A549 (cell line): ENCODE measurements at regions not wholly inside any gene's neighbourhood (a gene's known extent, or its start where the extent isn't known, plus 50 kb on each side); places are given as distances from the start of the nearest gene placed in this dataset.

Experiments used
- ATAC-seq, 2 experiments: fragments of 200-7000 bp in 1 of 2; fragments of >200 bp in 1 of 2; cut with Nextera tagmentation in 1 of 2; cut with Tn5 transposase in 1 of 2; 3 replicates each; pipeline versions ENCODE4 v1.8.0 to v1.9.1; 2018 to 2020; ENCODE audit warnings: mild to moderate bottlenecking in 1 of 2, moderate library complexity in 1 of 2
- CTCF ChIA-PET: fragments of 300-600 bp; sonication (Branson Sonifier 250); formaldehyde crosslinking; extraction: SDS; loops from one replicate; lab custom pipeline; 2021; ENCODE audit warnings: antibody characterized with exemption, inconsistent platforms; lab: Yijun Ruan, JAX
- POLR2A ChIA-PET: fragments of 350-600 bp; formaldehyde crosslinking; extraction: SDS; loops from one replicate; lab custom pipeline; 2021; ENCODE audit warnings: antibody characterized with exemption, inconsistent platforms; lab: Yijun Ruan, JAX
- DNase-seq, 2 experiments: peaks; one replicate each; pipeline versions ENCODE4 v3.0.0 to v3.0.0-alpha.2; 2011 to 2016; ENCODE audit warnings: low read depth in 1 of 2, low spot score in 1 of 2
- FAIRE-seq: peaks from 2 replicates; lab custom pipeline; 2011; peaks lifted over from hg19 to GRCh38; lab: Jason Lieb, UNC
- H3K27ac ChIP-seq, 2 experiments: fragments of >200 bp; sonication (Bioruptor Twin); formaldehyde crosslinking; 3 replicates each; pipeline ENCODE4 v1.5.1; 2016 to 2017
- H3K4me1 ChIP-seq: fragments of >200 bp; sonication (Bioruptor Twin); formaldehyde crosslinking; 3 replicates; pipeline ENCODE4 v1.6.1; 2016
- H3K4me2 ChIP-seq: fragments of >200 bp; sonication (Bioruptor Twin); formaldehyde crosslinking; 3 replicates; pipeline ENCODE4 v1.6.1; 2016
- H3K4me3 ChIP-seq: fragments of >200 bp; sonication (Bioruptor Twin); formaldehyde crosslinking; 3 replicates; pipeline ENCODE4 v1.5.1; 2016
- H3K9me3 ChIP-seq: fragments of >200 bp; sonication (Bioruptor Twin); formaldehyde crosslinking; 3 replicates; pipeline ENCODE4 v1.6.1; 2016
- CTCF ChIP-seq: fragments of >200 bp; sonication (Bioruptor Twin); formaldehyde crosslinking; IDR thresholded peaks from 3 replicates; pipeline ENCODE4 v1.5.1; 2016
- EHF ChIP-seq: fragments of 250-450 bp; sonication (Bioruptor Pico); IDR thresholded peaks from 2 replicates; pipeline ENCODE4 v1.5.0; 2020; ENCODE audit warnings: mild to moderate bottlenecking
- EHMT2 ChIP-seq: fragments of 200-600 bp; sonication (generic); IDR thresholded peaks from 2 replicates; pipeline ENCODE4 v1.6.1; 2016; ENCODE audit warnings: antibody characterized with exemption, low read depth, mild to moderate bottlenecking, moderate library complexity
- HEYL ChIP-seq: fragments of 250-450 bp; sonication (Bioruptor Pico); IDR thresholded peaks from 2 replicates; pipeline ENCODE4 v1.8.0; 2021; ENCODE audit warnings: mild to moderate bottlenecking, moderate library complexity
- HOXA7 ChIP-seq: fragments of 250-450 bp; sonication (Bioruptor Pico); IDR thresholded peaks from 2 replicates; pipeline ENCODE4 v1.5.0; 2020; ENCODE audit warnings: mild to moderate bottlenecking, moderate library complexity
- HOXB5 ChIP-seq: fragments of 250-450 bp; sonication (Bioruptor Pico); IDR thresholded peaks from 2 replicates; pipeline ENCODE4 v1.5.0; 2020; ENCODE audit warnings: mild to moderate bottlenecking, moderate library complexity
- JUNB ChIP-seq: fragments of >200 bp; sonication (Bioruptor Twin); formaldehyde crosslinking; IDR thresholded peaks from 2 replicates; pipeline ENCODE4 v1.6.1; 2016
- KDM5A ChIP-seq: fragments of 200-600 bp; sonication (generic); IDR thresholded peaks from 2 replicates; pipeline ENCODE4 v1.6.1; 2016; ENCODE audit warnings: antibody characterized with exemption, mild to moderate bottlenecking
- MYC ChIP-seq: IDR thresholded peaks from 2 replicates; pipeline ENCODE4 v1.6.1; 2012; ENCODE audit warnings: mild to moderate bottlenecking, inconsistent platforms, low read length, improper control_type of control experiment, borderline replicate concordance
- PHF8 ChIP-seq: fragments of 200-600 bp; sonication (generic); IDR thresholded peaks from 2 replicates; pipeline ENCODE4 v1.6.1; 2016; ENCODE audit warnings: low read depth, mild to moderate bottlenecking, antibody characterized with exemption, moderate library complexity, borderline replicate concordance
- RCOR1 ChIP-seq: fragments of 150-350 bp; IDR thresholded peaks from 2 replicates; pipeline ENCODE4 v1.6.1; 2014; ENCODE audit warnings: antibody characterized with exemption, low read length, low read depth
- RFX5 ChIP-seq: fragments of 450-650 bp; IDR thresholded peaks from 2 replicates; pipeline ENCODE4 v1.7.1; 2014; ENCODE audit warnings: antibody characterized with exemption, mild to moderate bottlenecking, moderate library complexity
- TP53 ChIP-seq: fragments of 250-450 bp; sonication (Bioruptor Pico); IDR thresholded peaks from 2 replicates; pipeline ENCODE4 v1.5.0; 2021; ENCODE audit warnings: mild to moderate bottlenecking, moderate library complexity
- ZSCAN20 ChIP-seq: fragments of 250-450 bp; sonication (Bioruptor Pico); IDR thresholded peaks from 2 replicates; pipeline ENCODE4 v1.8.0; 2022; ENCODE audit warnings: mild to moderate bottlenecking, moderate library complexity
- WGBS: methylation state at CpG from one replicate; pipeline ENCODE4 v1.1.6; 2017; ENCODE audit errors: missing lambda C conversion rate; 5-methylcytosine and 5-hydroxymethylcytosine counted together
- TF ChIP-seq, protein P1 (sequence below): fragments of 450-650 bp; IDR thresholded peaks from 2 replicates; pipeline ENCODE4 v1.6.1; 2014; ENCODE audit warnings: antibody characterized with exemption
- TF ChIP-seq, protein P2 (sequence below): fragments of 250-450 bp; sonication (Bioruptor Pico); IDR thresholded peaks from 2 replicates; pipeline ENCODE4 v1.5.0; 2021; ENCODE audit warnings: mild to moderate bottlenecking, moderate library complexity, borderline replicate concordance
- TF ChIP-seq, protein P3 (sequence below): IDR thresholded peaks from 2 replicates; pipeline ENCODE4 v1.6.1; 2012; ENCODE audit warnings: low read depth, borderline replicate concordance

GRCh38 chr13:50303963-50304721, 288.9 kb downstream of the KCNRG start:
- no peaks in the 10 kb centered on the region for H3K9me3 ChIP-seq
- WGBS = 73% methylated on average over 5 of the region's 5 CpGs
- H3K4me2 ChIP-seq = no peak overlapping the region
- H3K27ac ChIP-seq = no peak overlapping the region
- DNase-seq (no peak), ATAC-seq (no peak), FAIRE-seq (no peak)
- H3K4me3 ChIP-seq = no peak overlapping the region
- CTCF ChIA-PET = no interaction called here
- H3K4me1 ChIP-seq = no peaks in the 10 kb centered on the region
- POLR2A ChIA-PET = no interaction called here
- TF ChIP-seq HOXB5 (CRISPR knock-in tag) = no peak

- FAIRE-seq (no peak), DNase-seq (no peak), ATAC-seq (no peak)
- no peak for TF ChIP-seq EHF (CRISPR knock-in tag)
- TF ChIP-seq, protein P1, sequence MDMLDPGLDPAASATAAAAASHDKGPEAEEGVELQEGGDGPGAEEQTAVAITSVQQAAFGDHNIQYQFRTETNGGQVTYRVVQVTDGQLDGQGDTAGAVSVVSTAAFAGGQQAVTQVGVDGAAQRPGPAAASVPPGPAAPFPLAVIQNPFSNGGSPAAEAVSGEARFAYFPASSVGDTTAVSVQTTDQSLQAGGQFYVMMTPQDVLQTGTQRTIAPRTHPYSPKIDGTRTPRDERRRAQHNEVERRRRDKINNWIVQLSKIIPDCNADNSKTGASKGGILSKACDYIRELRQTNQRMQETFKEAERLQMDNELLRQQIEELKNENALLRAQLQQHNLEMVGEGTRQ = no peak
- TF ChIP-seq TP53 (CRISPR knock-in tag) = no peak
- no peak for TF ChIP-seq ZSCAN20 (CRISPR knock-in tag)
- no peak for TF ChIP-seq PHF8
- no peak for TF ChIP-seq JUNB
- no peak for TF ChIP-seq CTCF
- TF ChIP-seq RFX5 = no peak
- TF ChIP-seq HEYL (CRISPR knock-in tag) = no peak
- ChIA-PET CTCF (no interaction called here), POLR2A (no interaction called here)
- Histone ChIP-seq H3K4me3 (no peak overlapping the region), H3K9me3 (no peaks in the 10 kb centered on the region), H3K4me2 (no peak overlapping the region), H3K4me1 (no peaks in the 10 kb centered on the region), H3K27ac (no peak overlapping the region)
- 85% methylated on average over 4 of the region's 4 CpGs for WGBS
These were observed 290.9 kb downstream of the KCNRG start for GRCh38 chr13:50306156-50306555.

DNA sequence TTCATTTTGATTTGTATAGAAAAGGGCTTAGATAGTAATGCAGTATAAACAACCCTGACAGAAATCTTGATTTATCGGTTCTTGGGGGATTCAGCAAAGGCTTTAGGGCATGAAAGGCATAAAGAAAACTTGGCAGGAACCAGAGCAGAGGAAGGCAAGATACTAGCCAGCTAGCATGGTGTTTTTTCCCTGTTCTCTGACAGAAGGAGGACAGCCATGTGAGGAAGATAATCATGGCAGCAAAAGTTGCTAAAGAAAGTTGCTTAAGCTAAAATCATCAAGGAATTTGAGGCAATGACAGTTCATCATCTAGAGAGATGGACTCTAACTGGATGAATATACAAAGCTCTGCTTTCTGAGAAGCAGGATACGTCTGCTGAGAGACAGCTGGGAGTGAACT, 294.1 kb downstream of the KCNRG start:
- H3K4me2 ChIP-seq = no peak overlapping the region
- ATAC-seq (no peak), DNase-seq (no peak)
- CTCF ChIA-PET = interaction anchor here (0.7 kb wide), 1 partner anchor 116 kb away, joined by 3 read pairs; no protein-coding TSS in a partner anchor
- TF ChIP-seq HOXA7 (CRISPR knock-in tag) (no peak), RCOR1 (no peak), RFX5 (no peak), EHMT2 (no peak), MYC (no peak), KDM5A (no peak)
- TF ChIP-seq, protein P2, sequence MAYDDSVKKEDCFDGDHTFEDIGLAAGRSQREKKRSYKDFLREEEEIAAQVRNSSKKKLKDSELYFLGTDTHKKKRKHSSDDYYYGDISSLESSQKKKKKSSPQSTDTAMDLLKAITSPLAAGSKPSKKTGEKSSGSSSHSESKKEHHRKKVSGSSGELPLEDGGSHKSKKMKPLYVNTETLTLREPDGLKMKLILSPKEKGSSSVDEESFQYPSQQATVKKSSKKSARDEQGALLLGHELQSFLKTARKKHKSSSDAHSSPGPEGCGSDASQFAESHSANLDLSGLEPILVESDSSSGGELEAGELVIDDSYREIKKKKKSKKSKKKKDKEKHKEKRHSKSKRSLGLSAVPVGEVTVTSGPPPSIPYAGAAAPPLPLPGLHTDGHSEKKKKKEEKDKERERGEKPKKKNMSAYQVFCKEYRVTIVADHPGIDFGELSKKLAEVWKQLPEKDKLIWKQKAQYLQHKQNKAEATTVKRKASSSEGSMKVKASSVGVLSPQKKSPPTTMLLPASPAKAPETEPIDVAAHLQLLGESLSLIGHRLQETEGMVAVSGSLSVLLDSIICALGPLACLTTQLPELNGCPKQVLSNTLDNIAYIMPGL (CRISPR knock-in tag) = no peak
- TF ChIP-seq, protein P3, sequence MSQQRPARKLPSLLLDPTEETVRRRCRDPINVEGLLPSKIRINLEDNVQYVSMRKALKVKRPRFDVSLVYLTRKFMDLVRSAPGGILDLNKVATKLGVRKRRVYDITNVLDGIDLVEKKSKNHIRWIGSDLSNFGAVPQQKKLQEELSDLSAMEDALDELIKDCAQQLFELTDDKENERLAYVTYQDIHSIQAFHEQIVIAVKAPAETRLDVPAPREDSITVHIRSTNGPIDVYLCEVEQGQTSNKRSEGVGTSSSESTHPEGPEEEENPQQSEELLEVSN = no peak
- TF ChIP-seq, all 56 proteins: peak for 0
- H3K9me3 ChIP-seq = no peaks in the 10 kb centered on the region
- no peak overlapping the region for H3K27ac ChIP-seq
- no peak overlapping the region for H3K4me3 ChIP-seq
- WGBS = 88% methylated on average over 2 of the region's 2 CpGs
- FAIRE-seq = no peak
- no peaks in the 10 kb centered on the region for H3K4me1 ChIP-seq
- POLR2A ChIA-PET = no interaction called here
